GM18870 (cell line): ENCODE measurements at regions not wholly inside any gene's neighbourhood (a gene's known extent, or its start where the extent isn't known, plus 50 kb on each side); places are given as distances from the start of the nearest gene placed in this dataset.

Experiments
- ATAC-seq: cut with Tn5 transposase; IDR thresholded peaks from one replicate; pipeline ENCODE4 v1.9.1; 2021; ENCODE audit warnings: moderate library complexity; ENCODE audit not compliant: unreplicated experiment

- ATAC-seq = peak; percentile 52
These were observed 87.9 kb upstream of the HMCN1 start for GRCh38 chr1:185646202-185646683.

GRCh38 chr1:185645686-185646085 is 88.5 kb upstream of the HMCN1 start:
- ATAC-seq = peak; percentile 55

GRCh38 chr1:185645162-185645640 is 89.0 kb upstream of the HMCN1 start:
- no peak for ATAC-seq

- no peak for ATAC-seq
These were observed 89.7 kb upstream of the HMCN1 start for GRCh38 chr1:185644531-185644930.

- ATAC-seq = peak; percentile 100
These were observed 97.3 kb upstream of the HMCN1 start for GRCh38 chr1:185636848-185637247.

- ATAC-seq = no peak
These were observed 99.5 kb upstream of the HMCN1 start for GRCh38 chr1:185634704-185635103.

- ATAC-seq = no peak
These were observed 101.3 kb upstream of the HMCN1 start for GRCh38 chr1:185632659-185633423.

- no peak for ATAC-seq
These were observed 102.3 kb upstream of the HMCN1 start for GRCh38 chr1:185631843-185632242.

GRCh38 chr1:185627761-185628501 is 106.3 kb upstream of the HMCN1 start:
- ATAC-seq = no peak

- ATAC-seq = no peak
These were observed 107.0 kb upstream of the HMCN1 start for GRCh38 chr1:185627171-185627570.

GRCh38 chr1:185626344-185626743 is 107.8 kb upstream of the HMCN1 start:
- no peak for ATAC-seq

- no peak for ATAC-seq
These were observed 123.2 kb upstream of the HMCN1 start for GRCh38 chr1:185610954-185611353.

- ATAC-seq = peak; percentile 73
These were observed 126.0 kb upstream of the HMCN1 start for GRCh38 chr1:185608177-185608576.

GRCh38 chr1:185603158-185603557 is 131.0 kb upstream of the HMCN1 start:
- ATAC-seq = peak; percentile 56

- ATAC-seq = peak; percentile 57
These were observed 133.0 kb upstream of the HMCN1 start for GRCh38 chr1:185601189-185601588.

GRCh38 chr1:185600641-185601040 is 133.6 kb upstream of the HMCN1 start:
- ATAC-seq = no peak

GRCh38 chr1:185598332-185598731 is 135.9 kb upstream of the HMCN1 start:
- no peak for ATAC-seq

GRCh38 chr1:185595835-185596667 is 138.1 kb upstream of the HMCN1 start:
- ATAC-seq = peak; percentile 88

- ATAC-seq = no peak
These were observed 139.3 kb upstream of the HMCN1 start for GRCh38 chr1:185594786-185595410.

GRCh38 chr1:185593271-185593670 is 140.9 kb upstream of the HMCN1 start:
- ATAC-seq = no peak

GRCh38 chr1:185585770-185586169 is 148.4 kb upstream of the HMCN1 start:
- no peak for ATAC-seq
